GM23338 (cell line): ENCODE measurements at regions not wholly inside any gene's neighbourhood (a gene's known extent, or its start where the extent isn't known, plus 50 kb on each side); places are given as distances from the start of the nearest gene placed in this dataset.

Experiments
- ATAC-seq: fragments of 200-7000 bp; cut with Tn5 transposase; 3 replicates; pipeline ENCODE4 v1.9.1; 2020
- DNase-seq: peaks from one replicate; pipeline ENCODE4 v3.0.0-alpha.2; 2015; ENCODE audit warnings: low spot score
- H2AFZ ChIP-seq: fragments of 200-600 bp; sonication (generic); 2 replicates; pipeline ENCODE4 v1.8.0; 2016; ENCODE audit warnings: antibody characterized with exemption, mild to moderate bottlenecking, moderate library complexity
- H3F3A ChIP-seq: fragments of 200-600 bp; sonication (generic); replicated peaks from 2 replicates; pipeline ENCODE4 v1.8.0; 2017; ENCODE audit warnings: antibody characterized with exemption, mixed run types, low read depth
- H3K27ac ChIP-seq: fragments of 200-600 bp; sonication (generic); 2 replicates; pipeline ENCODE4 v1.6.1; 2016; ENCODE audit warnings: low read depth
- H3K27me3 ChIP-seq: fragments of 200-600 bp; sonication (generic); 2 replicates; pipeline ENCODE4 v1.8.0; 2016; ENCODE audit warnings: mild to moderate bottlenecking, mixed run types, moderate library complexity; ENCODE audit not compliant: insufficient read depth
- H3K36me3 ChIP-seq: fragments of 200-600 bp; sonication (generic); 2 replicates; pipeline ENCODE4 v1.8.0; 2016; ENCODE audit warnings: mild to moderate bottlenecking; ENCODE audit not compliant: insufficient read depth
- H3K4me1 ChIP-seq: fragments of 200-600 bp; sonication (generic); 2 replicates; pipeline ENCODE4 v1.8.0; 2016; ENCODE audit warnings: mild to moderate bottlenecking, moderate library complexity; ENCODE audit not compliant: insufficient read depth
- H3K4me2 ChIP-seq: fragments of 200-600 bp; sonication (generic); 2 replicates; pipeline ENCODE4 v1.7.1; 2017; ENCODE audit warnings: mixed run types
- H3K4me3 ChIP-seq: fragments of 200-600 bp; sonication (generic); 2 replicates; pipeline ENCODE4 v1.6.1; 2016; ENCODE audit warnings: mixed run types
- H3K79me2 ChIP-seq: fragments of 200-600 bp; sonication (generic); replicated peaks from 2 replicates; pipeline ENCODE4 v1.8.0; 2017; ENCODE audit warnings: mild to moderate bottlenecking; ENCODE audit not compliant: insufficient read depth
- H3K9me2 ChIP-seq: fragments of 200-600 bp; sonication (generic); 2 replicates; pipeline ENCODE4 v1.8.0; 2017; ENCODE audit not compliant: insufficient read depth
- H4K20me1 ChIP-seq: fragments of 200-600 bp; sonication (generic); replicated peaks from 2 replicates; pipeline ENCODE4 v1.8.0; 2017; ENCODE audit warnings: mild to moderate bottlenecking; ENCODE audit not compliant: insufficient read depth
- H3K27ac Mint-ChIP-seq: 2 replicates; pipeline ENCODE4 v1.8.0; 2020; ENCODE audit warnings: inconsistent platforms, mild to moderate bottlenecking, moderate library complexity, mixed read lengths
- H3K27me3 Mint-ChIP-seq: 3 replicates; pipeline ENCODE4 v1.8.0; 2022; ENCODE audit warnings: low read depth, mild to moderate bottlenecking, moderate library complexity, mixed read lengths, inconsistent platforms; ENCODE audit not compliant: insufficient read depth, poor library complexity
- H3K36me3 Mint-ChIP-seq: 3 replicates; pipeline ENCODE4 v1.8.0; 2021; ENCODE audit warnings: low read depth, mild to moderate bottlenecking, inconsistent platforms, moderate library complexity, mixed read lengths
- H3K4me1 Mint-ChIP-seq: 3 replicates; pipeline ENCODE4 v1.8.0; 2020; ENCODE audit warnings: mild to moderate bottlenecking, inconsistent platforms, mixed read lengths
- H3K4me3 Mint-ChIP-seq: 3 replicates; pipeline ENCODE4 v1.8.0; 2021; ENCODE audit warnings: moderate library complexity, mild to moderate bottlenecking, inconsistent platforms, mixed read lengths
- H3K9me3 Mint-ChIP-seq: 3 replicates; pipeline ENCODE4 v1.8.0; 2020; ENCODE audit warnings: moderate library complexity, mild to moderate bottlenecking, inconsistent platforms, mixed read lengths
- EZH2phosphoT487 ChIP-seq: fragments of 200-600 bp; sonication (generic); IDR thresholded peaks from one replicate; pipeline ENCODE4 v1.8.1; 2018; ENCODE audit warnings: antibody characterized with exemption; ENCODE audit not compliant: unreplicated experiment
- JUNB ChIP-seq: IDR thresholded peaks from one replicate; pipeline ENCODE4 v1.6.1; 2016; ENCODE audit warnings: antibody characterized with exemption; ENCODE audit not compliant: unreplicated experiment
- NANOG ChIP-seq: IDR thresholded peaks from 2 replicates; pipeline ENCODE4 v1.6.1; 2016; ENCODE audit warnings: antibody characterized with exemption, borderline replicate concordance
- STAT1 ChIP-seq: IDR thresholded peaks from one replicate; pipeline ENCODE4 v1.6.1; 2016; ENCODE audit warnings: antibody characterized with exemption; ENCODE audit not compliant: unreplicated experiment
- ZNF114 ChIP-seq: fragments of 250-450 bp; sonication (Bioruptor Pico); IDR thresholded peaks from 2 replicates; pipeline ENCODE4 v1.5.0; 2020; ENCODE audit warnings: mild to moderate bottlenecking, moderate library complexity
- TF ChIP-seq, protein P1 (sequence below): fragments of 250-450 bp; sonication (Bioruptor Pico); IDR thresholded peaks from 2 replicates; pipeline ENCODE4 v1.5.0; 2020; ENCODE audit warnings: mild to moderate bottlenecking, moderate library complexity

GRCh38 chr1:192261476-192261875, 55.3 kb upstream of the RGS21 start:
- no peak overlapping the region for H2AFZ ChIP-seq
- no peak overlapping the region for H3K4me3 ChIP-seq
- no peaks in the 10 kb centered on the region for H3K36me3 ChIP-seq

More at GRCh38 chr1:192261476-192261875, 55.3 kb upstream of the RGS21 start:
- no peaks in the 10 kb centered on the region for H4K20me1 ChIP-seq
- Mint-ChIP-seq H3K9me3 (no peaks in the 10 kb centered on the region), H3K36me3 (no peaks in the 10 kb centered on the region), H3K27me3 (no peaks in the 10 kb centered on the region), H3K4me3 (no peak overlapping the region), H3K27ac (no peak overlapping the region), H3K4me1 (no peaks in the 10 kb centered on the region)
- H3F3A ChIP-seq: no peaks in the 10 kb centered on the region
- H3K79me2 ChIP-seq: no peaks in the 10 kb centered on the region
- ATAC-seq (no peak), DNase-seq (no peak)
- H3K9me2 ChIP-seq: no peaks in the 10 kb centered on the region
- TF ChIP-seq STAT1 (no peak), ZNF114 (CRISPR knock-in tag) (no peak), JUNB (no peak), EZH2phosphoT487 (no peak), NANOG (no peak)
- TF ChIP-seq, protein P1, sequence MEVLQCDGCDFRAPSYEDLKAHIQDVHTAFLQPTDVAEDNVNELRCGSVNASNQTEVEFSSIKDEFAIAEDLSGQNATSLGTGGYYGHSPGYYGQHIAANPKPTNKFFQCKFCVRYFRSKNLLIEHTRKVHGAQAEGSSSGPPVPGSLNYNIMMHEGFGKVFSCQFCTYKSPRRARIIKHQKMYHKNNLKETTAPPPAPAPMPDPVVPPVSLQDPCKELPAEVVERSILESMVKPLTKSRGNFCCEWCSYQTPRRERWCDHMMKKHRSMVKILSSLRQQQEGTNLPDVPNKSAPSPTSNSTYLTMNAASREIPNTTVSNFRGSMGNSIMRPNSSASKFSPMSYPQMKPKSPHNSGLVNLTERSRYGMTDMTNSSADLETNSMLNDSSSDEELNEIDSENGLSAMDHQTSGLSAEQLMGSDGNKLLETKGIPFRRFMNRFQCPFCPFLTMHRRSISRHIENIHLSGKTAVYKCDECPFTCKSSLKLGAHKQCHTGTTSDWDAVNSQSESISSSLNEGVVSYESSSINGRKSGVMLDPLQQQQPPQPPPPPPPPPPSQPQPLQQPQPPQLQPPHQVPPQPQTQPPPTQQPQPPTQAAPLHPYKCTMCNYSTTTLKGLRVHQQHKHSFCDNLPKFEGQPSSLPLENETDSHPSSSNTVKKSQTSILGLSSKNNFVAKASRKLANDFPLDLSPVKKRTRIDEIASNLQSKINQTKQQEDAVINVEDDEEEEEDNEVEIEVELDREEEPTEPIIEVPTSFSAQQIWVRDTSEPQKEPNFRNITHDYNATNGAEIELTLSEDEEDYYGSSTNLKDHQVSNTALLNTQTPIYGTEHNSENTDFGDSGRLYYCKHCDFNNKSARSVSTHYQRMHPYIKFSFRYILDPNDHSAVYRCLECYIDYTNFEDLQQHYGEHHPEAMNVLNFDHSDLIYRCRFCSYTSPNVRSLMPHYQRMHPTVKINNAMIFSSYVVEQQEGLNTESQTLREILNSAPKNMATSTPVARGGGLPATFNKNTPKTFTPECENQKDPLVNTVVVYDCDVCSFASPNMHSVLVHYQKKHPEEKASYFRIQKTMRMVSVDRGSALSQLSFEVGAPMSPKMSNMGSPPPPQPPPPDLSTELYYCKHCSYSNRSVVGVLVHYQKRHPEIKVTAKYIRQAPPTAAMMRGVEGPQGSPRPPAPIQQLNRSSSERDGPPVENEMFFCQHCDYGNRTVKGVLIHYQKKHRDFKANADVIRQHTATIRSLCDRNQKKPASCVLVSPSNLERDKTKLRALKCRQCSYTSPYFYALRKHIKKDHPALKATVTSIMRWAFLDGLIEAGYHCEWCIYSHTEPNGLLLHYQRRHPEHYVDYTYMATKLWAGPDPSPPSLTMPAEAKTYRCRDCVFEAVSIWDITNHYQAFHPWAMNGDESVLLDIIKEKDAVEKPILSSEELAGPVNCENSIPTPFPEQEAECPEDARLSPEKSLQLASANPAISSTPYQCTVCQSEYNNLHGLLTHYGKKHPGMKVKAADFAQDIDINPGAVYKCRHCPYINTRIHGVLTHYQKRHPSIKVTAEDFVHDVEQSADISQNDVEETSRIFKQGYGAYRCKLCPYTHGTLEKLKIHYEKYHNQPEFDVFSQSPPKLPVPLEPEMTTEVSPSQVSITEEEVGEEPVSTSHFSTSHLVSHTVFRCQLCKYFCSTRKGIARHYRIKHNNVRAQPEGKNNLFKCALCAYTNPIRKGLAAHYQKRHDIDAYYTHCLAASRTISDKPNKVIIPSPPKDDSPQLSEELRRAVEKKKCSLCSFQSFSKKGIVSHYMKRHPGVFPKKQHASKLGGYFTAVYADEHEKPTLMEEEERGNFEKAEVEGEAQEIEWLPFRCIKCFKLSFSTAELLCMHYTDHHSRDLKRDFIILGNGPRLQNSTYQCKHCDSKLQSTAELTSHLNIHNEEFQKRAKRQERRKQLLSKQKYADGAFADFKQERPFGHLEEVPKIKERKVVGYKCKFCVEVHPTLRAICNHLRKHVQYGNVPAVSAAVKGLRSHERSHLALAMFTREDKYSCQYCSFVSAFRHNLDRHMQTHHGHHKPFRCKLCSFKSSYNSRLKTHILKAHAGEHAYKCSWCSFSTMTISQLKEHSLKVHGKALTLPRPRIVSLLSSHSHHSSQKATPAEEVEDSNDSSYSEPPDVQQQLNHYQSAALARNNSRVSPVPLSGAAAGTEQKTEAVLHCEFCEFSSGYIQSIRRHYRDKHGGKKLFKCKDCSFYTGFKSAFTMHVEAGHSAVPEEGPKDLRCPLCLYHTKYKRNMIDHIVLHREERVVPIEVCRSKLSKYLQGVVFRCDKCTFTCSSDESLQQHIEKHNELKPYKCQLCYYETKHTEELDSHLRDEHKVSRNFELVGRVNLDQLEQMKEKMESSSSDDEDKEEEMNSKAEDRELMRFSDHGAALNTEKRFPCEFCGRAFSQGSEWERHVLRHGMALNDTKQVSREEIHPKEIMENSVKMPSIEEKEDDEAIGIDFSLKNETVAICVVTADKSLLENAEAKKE (CRISPR knock-in tag): no peak
- no peaks in the 10 kb centered on the region for H3K27me3 ChIP-seq
- H3K4me1 ChIP-seq: no peaks in the 10 kb centered on the region
- H3K27ac ChIP-seq: no peak overlapping the region
- no peak overlapping the region for H3K4me2 ChIP-seq
